HUES64 (cell line): ENCODE measurements at regions not wholly inside any gene's neighbourhood (a gene's known extent, or its start where the extent isn't known, plus 50 kb on each side); places are given as distances from the start of the nearest gene placed in this dataset.

ENCODE experiments used
- H3K27ac ChIP-seq: 2 replicates; pipeline ENCODE4 v1.7.0; 2013; ENCODE audit warnings: low read depth, low read length, inconsistent platforms
- H3K27me3 ChIP-seq: 2 replicates; pipeline ENCODE4 v1.6.1; 2013; ENCODE audit warnings: mild to moderate bottlenecking, low read length; ENCODE audit not compliant: insufficient read depth
- H3K36me3 ChIP-seq: 2 replicates; pipeline ENCODE4 v1.6.1; 2013; ENCODE audit warnings: mild to moderate bottlenecking, low read length; ENCODE audit not compliant: insufficient read depth
- H3K4me1 ChIP-seq: 2 replicates; pipeline ENCODE4 v1.6.1; 2013; ENCODE audit warnings: mild to moderate bottlenecking, low read length, moderate library complexity; ENCODE audit not compliant: insufficient read depth
- H3K4me3 ChIP-seq: 2 replicates; pipeline ENCODE4 v1.5.1; 2013; ENCODE audit warnings: mild to moderate bottlenecking, low read length, moderate library complexity
- H3K9ac ChIP-seq: 2 replicates; pipeline ENCODE4 v1.6.1; 2013; ENCODE audit warnings: mild to moderate bottlenecking, low read depth, low read length
- H3K9me3 ChIP-seq: 2 replicates; pipeline ENCODE4 v1.6.1; 2013; ENCODE audit warnings: low read depth, low read length; ENCODE audit not compliant: insufficient read depth
- WGBS: fragments of 150-250, 120-280 bp; methylation state at CpG from one replicate; pipeline ENCODE4 v1.1.7; 2013; ENCODE audit warnings: missing lambda C conversion rate; 5-methylcytosine and 5-hydroxymethylcytosine counted together

GRCh38 chr2:234788381-234788780 is 163.4 kb upstream of the SH3BP4 start:
- H3K9ac ChIP-seq, result no peak overlapping the region
- 0 out of 2 replicates have a peak, but pooled peaks cover 4% of the 10 kb centered on the region for H3K27me3 ChIP-seq
- no peaks in the 10 kb centered on the region for H3K36me3 ChIP-seq
- no peak overlapping the region for H3K4me3 ChIP-seq
- H3K9me3 ChIP-seq, result peaks cover 6% of the 10 kb centered on the region
- WGBS, result 88% methylated on average over 5 of the region's 5 CpGs
- no peak overlapping the region for H3K27ac ChIP-seq
- H3K4me1 ChIP-seq, result peaks cover 18% of the 10 kb centered on the region

GRCh38 chr2:234787114-234787513 is 164.7 kb upstream of the SH3BP4 start:
- Histone ChIP-seq H3K9me3 (peaks cover 17% of the 10 kb centered on the region), H3K27me3 (0 out of 2 replicates have a peak, but pooled peaks cover 4% of the 10 kb centered on the region)
- whole genome bisulfite sequencing, result 78% methylated on average over 6 of the region's 6 CpGs

GRCh38 chr2:234773764-234774409 is 177.9 kb upstream of the SH3BP4 start:
- H3K9me3 ChIP-seq, result 0 out of 2 replicates have a peak, but pooled peaks cover 2% of the 10 kb centered on the region
- 89% methylated on average over 5 of the region's 5 CpGs for WGBS
- no peaks in the 10 kb centered on the region for H3K36me3 ChIP-seq
- H3K27me3 ChIP-seq, result no peaks in the 10 kb centered on the region
- no peak overlapping the region for H3K4me3 ChIP-seq
- H3K9ac ChIP-seq, result no peak overlapping the region
- H3K4me1 ChIP-seq, result peaks cover 11% of the 10 kb centered on the region; the same call in 1 of the 2 replicates
- no peak overlapping the region for H3K27ac ChIP-seq

More at GRCh38 chr2:234787114-234787513, 164.7 kb upstream of the SH3BP4 start:
- Histone ChIP-seq H3K9ac (no peak overlapping the region), H3K4me3 (no peak overlapping the region), H3K36me3 (no peaks in the 10 kb centered on the region), H3K27ac (no peak overlapping the region), H3K4me1 (peaks cover 6% of the 10 kb centered on the region; the same call in 1 of the 2 replicates)

- no peak overlapping the region for H3K4me3 ChIP-seq
- H3K9me3 ChIP-seq, result 0 out of 2 replicates have a peak, but pooled peaks cover 2% of the 10 kb centered on the region
- H3K36me3 ChIP-seq, result no peaks in the 10 kb centered on the region
- no peaks in the 10 kb centered on the region for H3K27me3 ChIP-seq
- H3K27ac ChIP-seq, result no peak overlapping the region
- H3K9ac ChIP-seq, result no peak overlapping the region
- peaks cover 11% of the 10 kb centered on the region; the same call in 1 of the 2 replicates for H3K4me1 ChIP-seq
- 92% methylated on average over 5 of the region's 5 CpGs for WGBS
Observed at GRCh38 chr2:234773129-234773528, 178.7 kb upstream of the SH3BP4 start.

GRCh38 chr2:234772733-234773060 is 179.1 kb upstream of the SH3BP4 start:
- WGBS, result 73% methylated on average over 8 of the region's 8 CpGs
- no peak overlapping the region for H3K9ac ChIP-seq
- no peaks in the 10 kb centered on the region for H3K36me3 ChIP-seq
- H3K4me1 ChIP-seq, result peaks cover 11% of the 10 kb centered on the region; the same call in 1 of the 2 replicates
- H3K27me3 ChIP-seq, result no peaks in the 10 kb centered on the region
- no peak overlapping the region for H3K4me3 ChIP-seq
- H3K27ac ChIP-seq, result no peak overlapping the region
- H3K9me3 ChIP-seq, result 0 out of 2 replicates have a peak, but pooled peaks cover 2% of the 10 kb centered on the region

- Histone ChIP-seq H3K9ac (no peak overlapping the region), H3K4me3 (no peak overlapping the region), H3K9me3 (0 out of 2 replicates have a peak, but pooled peaks cover 2% of the 10 kb centered on the region), H3K27me3 (no peaks in the 10 kb centered on the region), H3K27ac (no peak overlapping the region), H3K36me3 (no peaks in the 10 kb centered on the region), H3K4me1 (peaks cover 11% of the 10 kb centered on the region; the same call in 1 of the 2 replicates)
- WGBS, result 81% methylated on average over 11 of the region's 11 CpGs
Observed at GRCh38 chr2:234771980-234772732, 179.7 kb upstream of the SH3BP4 start.

GRCh38 chr2:234771176-234771575 is 180.6 kb upstream of the SH3BP4 start:
- no peaks in the 10 kb centered on the region for H3K27me3 ChIP-seq
- H3K36me3 ChIP-seq, result no peaks in the 10 kb centered on the region
- H3K4me1 ChIP-seq, result peaks cover 11% of the 10 kb centered on the region; the same call in 1 of the 2 replicates
- no peak overlapping the region for H3K4me3 ChIP-seq
- H3K27ac ChIP-seq, result no peak overlapping the region
- no peak overlapping the region for H3K9ac ChIP-seq
- WGBS, result 70% methylated on average over 2 of the region's 2 CpGs
- H3K9me3 ChIP-seq, result 0 out of 2 replicates have a peak, but pooled peaks cover 2% of the 10 kb centered on the region

- Histone ChIP-seq H3K27me3 (no peaks in the 10 kb centered on the region), H3K9me3 (0 out of 2 replicates have a peak, but pooled peaks cover 2% of the 10 kb centered on the region), H3K9ac (no peak overlapping the region), H3K36me3 (no peaks in the 10 kb centered on the region), H3K27ac (no peak overlapping the region), H3K4me3 (no peak overlapping the region), H3K4me1 (peaks cover 11% of the 10 kb centered on the region; the same call in 1 of the 2 replicates)
Observed at GRCh38 chr2:234770715-234771141, 181.1 kb upstream of the SH3BP4 start.

- 81% methylated on average over 11 of the region's 11 CpGs for WGBS
- H3K27me3 ChIP-seq, result no peaks in the 10 kb centered on the region
- H3K36me3 ChIP-seq, result no peaks in the 10 kb centered on the region
- no peak overlapping the region for H3K9ac ChIP-seq
- H3K27ac ChIP-seq, result no peak overlapping the region
- H3K4me3 ChIP-seq, result no peak overlapping the region
- peaks cover 11% of the 10 kb centered on the region; the same call in 1 of the 2 replicates for H3K4me1 ChIP-seq
- H3K9me3 ChIP-seq, result 0 out of 2 replicates have a peak, but pooled peaks cover 1% of the 10 kb centered on the region
Observed at GRCh38 chr2:234770031-234770506, 181.7 kb upstream of the SH3BP4 start.

- no peak overlapping the region for H3K9ac ChIP-seq
- H3K4me1 ChIP-seq, result peaks cover 11% of the 10 kb centered on the region; the same call in 1 of the 2 replicates
- WGBS, result 96% methylated on average over 9 of the region's 9 CpGs
- no peaks in the 10 kb centered on the region for H3K36me3 ChIP-seq
- no peak overlapping the region for H3K4me3 ChIP-seq
- H3K27ac ChIP-seq, result no peak overlapping the region
- no peaks in the 10 kb centered on the region for H3K9me3 ChIP-seq
- no peaks in the 10 kb centered on the region for H3K27me3 ChIP-seq
Observed at GRCh38 chr2:234768608-234769196, 183.1 kb upstream of the SH3BP4 start.

- WGBS, result 75% methylated on average over 5 of the region's 5 CpGs
- Histone ChIP-seq H3K27ac (no peak overlapping the region), H3K4me1 (no peaks in the 10 kb centered on the region)
Observed at GRCh38 chr2:234765279-234765678, 186.5 kb upstream of the SH3BP4 start.

More at GRCh38 chr2:234765279-234765678, 186.5 kb upstream of the SH3BP4 start:
- Histone ChIP-seq H3K36me3 (no peaks in the 10 kb centered on the region), H3K9ac (no peak overlapping the region), H3K9me3 (peaks cover 6% of the 10 kb centered on the region; the same call in 1 of the 2 replicates), H3K27me3 (no peaks in the 10 kb centered on the region), H3K4me3 (no peak overlapping the region)
